ENCODE measurements at regions not wholly inside any gene's neighbourhood (a gene's known extent, or its start where the extent isn't known, plus 50 kb on each side); places are given as distances from the start of the nearest gene placed in this dataset.

DNA sequence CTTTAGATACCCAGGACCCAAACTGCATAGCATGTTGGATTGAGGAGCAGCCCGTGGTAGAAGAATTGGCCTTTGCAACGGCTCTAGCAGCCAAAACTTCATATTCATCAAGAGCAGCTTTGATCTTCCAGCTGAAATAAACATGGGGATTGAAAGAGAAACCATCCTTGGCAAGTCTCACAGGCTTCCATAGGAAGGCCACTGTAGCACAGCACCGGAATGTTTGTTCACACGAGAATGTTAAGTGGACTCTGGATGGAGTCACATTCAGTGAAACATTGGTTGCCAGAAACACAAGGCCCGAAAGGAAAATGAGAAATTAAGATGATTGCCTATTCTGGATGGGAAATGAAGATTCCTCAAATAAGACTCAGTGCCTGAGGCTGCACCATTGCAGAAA is 97.4 kb downstream of the RAB18 start:
- Histone ChIP-seq H3K27me3 (ENCODE audit: control insufficient read depth, extremely low read depth, insufficient read depth, low read length) (no peaks in the 10 kb centered on the region), H3K36me3 (ENCODE audit: control insufficient read depth in 2 of 2, extremely low read depth in 1 of 2, insufficient read depth in 2 of 2, low read length in 2 of 2) (no peaks in the 10 kb centered on the region), H3K79me2 (ENCODE audit: control insufficient read depth, insufficient read depth, low read length) (no peaks in the 10 kb centered on the region), H3K9me1 (ENCODE audit: control insufficient read depth, extremely low read depth, insufficient read depth, low read length) (no peaks in the 10 kb centered on the region), H3K4me3 (ENCODE audit: control insufficient read depth in 2 of 3, extremely low read depth in 1 of 3, insufficient read depth in 2 of 3, low read depth in 1 of 3, low read length in 3 of 3) (no peak overlapping the region), H3K4me2 (ENCODE audit: control insufficient read depth, extremely low read depth, insufficient read depth, low read depth, low read length) (no peak overlapping the region), H4K20me1 (ENCODE audit: control insufficient read depth, extremely low read depth, insufficient read depth, low read length) (no peaks in the 10 kb centered on the region), H3K27ac (ENCODE audit: control insufficient read depth, insufficient read depth, low read length) (no peak overlapping the region), H2AFZ (ENCODE audit: control insufficient read depth, low read length) (no peak overlapping the region), H3K9ac (ENCODE audit: control insufficient read depth, extremely low read depth, insufficient read depth, low read length) (no peak overlapping the region), H3K9me3 (ENCODE audit: control insufficient read depth, low read depth, low read length) (no peaks in the 10 kb centered on the region), H3K4me1 (ENCODE audit: control insufficient read depth, extremely low read depth, insufficient read depth, low read length) (no peaks in the 10 kb centered on the region)
- no peak for TF ChIP-seq EZH2 (IDR thresholded peaks at IDR 0.05; ENCODE audit: low read length)
- TF ChIP-seq, protein P1, sequence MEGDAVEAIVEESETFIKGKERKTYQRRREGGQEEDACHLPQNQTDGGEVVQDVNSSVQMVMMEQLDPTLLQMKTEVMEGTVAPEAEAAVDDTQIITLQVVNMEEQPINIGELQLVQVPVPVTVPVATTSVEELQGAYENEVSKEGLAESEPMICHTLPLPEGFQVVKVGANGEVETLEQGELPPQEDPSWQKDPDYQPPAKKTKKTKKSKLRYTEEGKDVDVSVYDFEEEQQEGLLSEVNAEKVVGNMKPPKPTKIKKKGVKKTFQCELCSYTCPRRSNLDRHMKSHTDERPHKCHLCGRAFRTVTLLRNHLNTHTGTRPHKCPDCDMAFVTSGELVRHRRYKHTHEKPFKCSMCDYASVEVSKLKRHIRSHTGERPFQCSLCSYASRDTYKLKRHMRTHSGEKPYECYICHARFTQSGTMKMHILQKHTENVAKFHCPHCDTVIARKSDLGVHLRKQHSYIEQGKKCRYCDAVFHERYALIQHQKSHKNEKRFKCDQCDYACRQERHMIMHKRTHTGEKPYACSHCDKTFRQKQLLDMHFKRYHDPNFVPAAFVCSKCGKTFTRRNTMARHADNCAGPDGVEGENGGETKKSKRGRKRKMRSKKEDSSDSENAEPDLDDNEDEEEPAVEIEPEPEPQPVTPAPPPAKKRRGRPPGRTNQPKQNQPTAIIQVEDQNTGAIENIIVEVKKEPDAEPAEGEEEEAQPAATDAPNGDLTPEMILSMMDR (optimal IDR thresholded peaks at IDR 0.05 in 1 of 3, IDR thresholded peaks at IDR 0.05 in 1 of 3, conservative IDR thresholded peaks at IDR 0.05 in 1 of 3; ENCODE audit: extremely low read depth in 1 of 3, insufficient read depth in 2 of 3, low read length in 3 of 3), result no peak
- DNase-seq (ENCODE audit: low read depth, low spot score), result no peak
- FAIRE-seq, result no peak
- dilution Hi-C loops (cut with MboI; ENCODE audit: extremely low pct_ligation_motif_present, low sequenced_read_pairs), result no loop called here

DNA sequence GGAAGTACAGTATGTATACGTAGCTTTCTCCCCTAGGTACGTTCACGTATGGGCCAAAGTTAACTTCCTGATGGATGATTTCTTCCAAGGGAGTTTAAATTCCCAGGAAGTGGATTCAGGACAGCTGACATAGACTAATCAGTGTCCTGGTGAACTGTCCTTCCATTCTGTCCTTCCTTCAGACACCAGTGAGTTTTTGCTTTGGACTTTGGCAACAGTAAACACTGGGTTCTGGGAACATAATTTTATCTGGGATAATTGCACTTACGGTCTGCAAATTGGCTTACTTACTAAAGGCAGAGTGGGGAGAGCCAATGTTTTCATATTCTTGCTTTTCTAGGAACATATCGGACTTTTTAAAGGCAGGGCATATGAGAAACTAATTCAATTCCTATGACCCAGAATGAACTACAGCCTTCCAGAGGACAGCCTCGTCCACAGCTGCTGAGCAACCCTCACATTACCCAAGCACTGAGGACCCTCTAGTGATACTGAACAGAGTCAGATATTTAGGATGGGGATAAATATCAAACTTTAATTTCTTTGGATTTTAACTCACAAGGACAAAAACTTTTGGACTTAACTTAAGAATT is 97.9 kb downstream of the RAB18 start:
- no peak for TF ChIP-seq EZH2 (IDR thresholded peaks at IDR 0.05; ENCODE audit: low read length)
- TF ChIP-seq, protein P1 (optimal IDR thresholded peaks at IDR 0.05 in 1 of 3, IDR thresholded peaks at IDR 0.05 in 1 of 3, conservative IDR thresholded peaks at IDR 0.05 in 1 of 3; ENCODE audit: extremely low read depth in 1 of 3, insufficient read depth in 2 of 3, low read length in 3 of 3), result no peak
- H3K9me1 ChIP-seq (ENCODE audit: control insufficient read depth, extremely low read depth, insufficient read depth, low read length), result no peaks in the 10 kb centered on the region
- no peaks in the 10 kb centered on the region for H3K79me2 ChIP-seq (ENCODE audit: control insufficient read depth, insufficient read depth, low read length)
- H2AFZ ChIP-seq (ENCODE audit: control insufficient read depth, low read length), result no peak overlapping the region
- FAIRE-seq, result no peak
- no peaks in the 10 kb centered on the region for H3K36me3 ChIP-seq (ENCODE audit: control insufficient read depth in 2 of 2, extremely low read depth in 1 of 2, insufficient read depth in 2 of 2, low read length in 2 of 2)
- no peaks in the 10 kb centered on the region for H4K20me1 ChIP-seq (ENCODE audit: control insufficient read depth, extremely low read depth, insufficient read depth, low read length)
- no peak overlapping the region for H3K27ac ChIP-seq (ENCODE audit: control insufficient read depth, insufficient read depth, low read length)
- H3K4me2 ChIP-seq (ENCODE audit: control insufficient read depth, extremely low read depth, insufficient read depth, low read depth, low read length), result no peak overlapping the region
- no peaks in the 10 kb centered on the region for H3K27me3 ChIP-seq (ENCODE audit: control insufficient read depth, extremely low read depth, insufficient read depth, low read length)
- DNase-seq (ENCODE audit: low read depth, low spot score), result no peak
- H3K9ac ChIP-seq (ENCODE audit: control insufficient read depth, extremely low read depth, insufficient read depth, low read length), result no peak overlapping the region
- no peaks in the 10 kb centered on the region for H3K4me1 ChIP-seq (ENCODE audit: control insufficient read depth, extremely low read depth, insufficient read depth, low read length)
- dilution Hi-C loops (cut with MboI; ENCODE audit: extremely low pct_ligation_motif_present, low sequenced_read_pairs), result no loop called here
- no peaks in the 10 kb centered on the region for H3K9me3 ChIP-seq (ENCODE audit: control insufficient read depth, low read depth, low read length)
- H3K4me3 ChIP-seq (ENCODE audit: control insufficient read depth in 2 of 3, extremely low read depth in 1 of 3, insufficient read depth in 2 of 3, low read depth in 1 of 3, low read length in 3 of 3), result no peak overlapping the region

All from keratinocyte (primary cell).